ENCODE measurements at regions not wholly inside any gene's neighbourhood (a gene's known extent, or its start where the extent isn't known, plus 50 kb on each side); places are given as distances from the start of the nearest gene placed in this dataset.
"Not testable (repeated sequence)": the region's sequence is repeated elsewhere in the genome, so short reads cannot be mapped to it uniquely, and the experiment has no call there.

GRCh38 chr14:45972416-45972815, 679.2 kb downstream of the RPL10L start:
- no peak for DNase-seq

GRCh38 chr14:45970621-45971020, 681.0 kb downstream of the RPL10L start:
- DNase-seq = no peak

GRCh38 chr14:45968037-45968436, 683.5 kb downstream of the RPL10L start:
- no peak for DNase-seq

GRCh38 chr14:45949479-45949878, 696.5 kb upstream of the MIS18BP1 start:
- no peak for DNase-seq

- no peak for DNase-seq
Observed at GRCh38 chr14:45947830-45948229, 694.8 kb upstream of the MIS18BP1 start.

GRCh38 chr14:45946251-45946650, 693.2 kb upstream of the MIS18BP1 start:
- DNase-seq = no peak

GRCh38 chr14:45940318-45940717, 687.3 kb upstream of the MIS18BP1 start:
- DNase-seq = no peak

- DNase-seq = no peak
Observed at GRCh38 chr14:45939572-45939971, 686.6 kb upstream of the MIS18BP1 start.

- not testable (repeated sequence) for DNase-seq
Observed at GRCh38 chr14:45919995-45920394, 667.0 kb upstream of the MIS18BP1 start.

GRCh38 chr14:45916340-45916953, 663.4 kb upstream of the MIS18BP1 start:
- DNase-seq = no peak

- DNase-seq = no peak
Observed at GRCh38 chr14:45907782-45908181, 654.8 kb upstream of the MIS18BP1 start.

- no peak for DNase-seq
Observed at GRCh38 chr14:45906257-45906656, 653.3 kb upstream of the MIS18BP1 start.

GRCh38 chr14:45905672-45906071, 652.7 kb upstream of the MIS18BP1 start:
- DNase-seq = no peak

GRCh38 chr14:45904314-45904713, 651.3 kb upstream of the MIS18BP1 start:
- DNase-seq = no peak

GRCh38 chr14:45902241-45902640, 649.2 kb upstream of the MIS18BP1 start:
- DNase-seq = no peak

GRCh38 chr14:45897439-45897838, 644.4 kb upstream of the MIS18BP1 start:
- no peak for DNase-seq

- DNase-seq = no peak
Observed at GRCh38 chr14:45893127-45893526, 640.1 kb upstream of the MIS18BP1 start.

GRCh38 chr14:45891417-45892080, 638.5 kb upstream of the MIS18BP1 start:
- DNase-seq = peak; percentile 30

- not testable (repeated sequence) for DNase-seq
Observed at GRCh38 chr14:45888766-45889285, 635.8 kb upstream of the MIS18BP1 start.

- DNase-seq = no peak
Observed at GRCh38 chr14:45877981-45878380, 625.0 kb upstream of the MIS18BP1 start.

GRCh38 chr14:45868863-45869262, 615.9 kb upstream of the MIS18BP1 start:
- DNase-seq = no peak

GRCh38 chr14:45868377-45868776, 615.4 kb upstream of the MIS18BP1 start:
- DNase-seq = no peak

GRCh38 chr14:45867046-45867894, 614.3 kb upstream of the MIS18BP1 start:
- DNase-seq = no peak

- no peak for DNase-seq
Observed at GRCh38 chr14:45838597-45838996, 585.6 kb upstream of the MIS18BP1 start.
